Hepatocyte (in vitro differentiated cells): ENCODE measurements at regions not wholly inside any gene's neighbourhood (a gene's known extent, or its start where the extent isn't known, plus 50 kb on each side); places are given as distances from the start of the nearest gene placed in this dataset.
"Not testable (repeated sequence)": the region's sequence is repeated elsewhere in the genome, so short reads cannot be mapped to it uniquely, and the experiment has no call there.

ENCODE experiments used
- DNase-seq: peaks from one replicate; pipeline ENCODE4 v3.0.0-alpha.2; 2016; ENCODE audit warnings: low spot score
- H2AFZ ChIP-seq: fragments of 200-600 bp; sonication (generic); 2 replicates; pipeline ENCODE4 v1.6.0; 2016; ENCODE audit warnings: antibody characterized with exemption, mild to moderate bottlenecking
- H3K27ac ChIP-seq: fragments of 200-600 bp; sonication (generic); 2 replicates; pipeline ENCODE4 v1.5.1; 2016; ENCODE audit warnings: mild to moderate bottlenecking
- H3K27me3 ChIP-seq: fragments of 200-600 bp; sonication (generic); 2 replicates; pipeline ENCODE4 v1.6.1; 2016
- H3K36me3 ChIP-seq: fragments of 200-600 bp; sonication (generic); replicated peaks from 2 replicates; pipeline ENCODE4 v1.5.1; 2016; ENCODE audit warnings: low read depth; ENCODE audit not compliant: insufficient read depth
- H3K4me1 ChIP-seq: fragments of 200-600 bp; sonication (generic); 2 replicates; pipeline ENCODE4 v1.5.1; 2016; ENCODE audit warnings: mild to moderate bottlenecking, moderate library complexity; ENCODE audit not compliant: insufficient read depth
- H3K4me2 ChIP-seq: fragments of 200-600 bp; sonication (generic); 2 replicates; pipeline ENCODE4 v1.6.0; 2016
- H3K4me3 ChIP-seq: fragments of 200-600 bp; sonication (generic); 2 replicates; pipeline ENCODE4 v1.5.1; 2016; ENCODE audit warnings: mild to moderate bottlenecking
- H3K79me2 ChIP-seq: fragments of 200-600 bp; sonication (generic); 2 replicates; pipeline ENCODE4 v1.6.0; 2017; ENCODE audit warnings: mild to moderate bottlenecking
- H3K9me2 ChIP-seq: fragments of 200-600 bp; sonication (generic); replicated peaks from 2 replicates; pipeline ENCODE4 v1.6.0; 2017; ENCODE audit warnings: mild to moderate bottlenecking; ENCODE audit not compliant: insufficient read depth
- H3K9me3 ChIP-seq: fragments of 200-600 bp; sonication (generic); 2 replicates; pipeline ENCODE4 v1.5.1; 2016; ENCODE audit warnings: low read depth, mild to moderate bottlenecking
- H4K20me1 ChIP-seq: fragments of 200-600 bp; sonication (generic); 2 replicates; pipeline ENCODE4 v1.6.0; 2016; ENCODE audit warnings: mild to moderate bottlenecking; ENCODE audit not compliant: insufficient read depth, poor library complexity, severe bottlenecking
- EZH2 ChIP-seq: fragments of 200-600 bp; sonication (generic); IDR thresholded peaks from 2 replicates; pipeline ENCODE4 v1.6.1; 2016; ENCODE audit warnings: antibody characterized with exemption, mild to moderate bottlenecking, borderline replicate concordance
- EZH2phosphoT487 ChIP-seq: fragments of 200-600 bp; sonication (generic); IDR thresholded peaks from one replicate; pipeline ENCODE4 v1.6.1; 2018; ENCODE audit warnings: antibody characterized with exemption, mild to moderate bottlenecking, low read depth, moderate library complexity; ENCODE audit not compliant: unreplicated experiment, severe bottlenecking
- WGBS: methylation state at CpG from one replicate; pipeline ENCODE4 v1.1.6; 2016; ENCODE audit warnings: low lambda C conversion rate; ENCODE audit errors: missing lambda C conversion rate; 5-methylcytosine and 5-hydroxymethylcytosine counted together
- TF ChIP-seq, protein P1 (sequence below): fragments of 200-600 bp; sonication (generic); IDR thresholded peaks from 2 replicates; pipeline ENCODE4 v1.5.1; 2016; ENCODE audit warnings: antibody characterized with exemption, mild to moderate bottlenecking; ENCODE audit not compliant: poor library complexity

DNA sequence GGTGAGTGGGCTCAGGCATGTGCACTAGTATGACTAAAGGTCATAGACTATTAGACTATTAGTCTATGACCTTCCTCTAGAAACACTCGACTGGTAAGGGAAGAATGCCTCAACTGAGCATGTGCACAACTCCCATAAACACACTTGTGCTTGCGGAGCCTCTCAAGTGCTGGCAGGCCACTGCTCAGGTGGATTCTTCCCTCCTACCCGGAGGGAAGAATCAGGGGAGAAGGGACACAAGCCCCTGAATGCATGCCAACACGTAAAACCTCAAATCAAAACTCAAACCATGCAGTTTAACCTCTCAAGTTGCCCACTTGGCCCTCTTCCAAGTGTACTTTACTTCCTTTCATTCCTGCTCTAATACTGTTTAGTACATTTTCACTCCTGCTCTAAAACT, 287.6 kb upstream of the SGCG start:
- no peak overlapping the region for H3K4me2 ChIP-seq
- no peak overlapping the region for H3K4me3 ChIP-seq
- H3K27ac ChIP-seq: no peak overlapping the region
- H3K9me2 ChIP-seq: no peaks in the 10 kb centered on the region
- WGBS: 58% methylated on average over 4 of the region's 4 CpGs
- TF ChIP-seq EZH2phosphoT487 (no peak), EZH2 (no peak)
- TF ChIP-seq, protein P1, sequence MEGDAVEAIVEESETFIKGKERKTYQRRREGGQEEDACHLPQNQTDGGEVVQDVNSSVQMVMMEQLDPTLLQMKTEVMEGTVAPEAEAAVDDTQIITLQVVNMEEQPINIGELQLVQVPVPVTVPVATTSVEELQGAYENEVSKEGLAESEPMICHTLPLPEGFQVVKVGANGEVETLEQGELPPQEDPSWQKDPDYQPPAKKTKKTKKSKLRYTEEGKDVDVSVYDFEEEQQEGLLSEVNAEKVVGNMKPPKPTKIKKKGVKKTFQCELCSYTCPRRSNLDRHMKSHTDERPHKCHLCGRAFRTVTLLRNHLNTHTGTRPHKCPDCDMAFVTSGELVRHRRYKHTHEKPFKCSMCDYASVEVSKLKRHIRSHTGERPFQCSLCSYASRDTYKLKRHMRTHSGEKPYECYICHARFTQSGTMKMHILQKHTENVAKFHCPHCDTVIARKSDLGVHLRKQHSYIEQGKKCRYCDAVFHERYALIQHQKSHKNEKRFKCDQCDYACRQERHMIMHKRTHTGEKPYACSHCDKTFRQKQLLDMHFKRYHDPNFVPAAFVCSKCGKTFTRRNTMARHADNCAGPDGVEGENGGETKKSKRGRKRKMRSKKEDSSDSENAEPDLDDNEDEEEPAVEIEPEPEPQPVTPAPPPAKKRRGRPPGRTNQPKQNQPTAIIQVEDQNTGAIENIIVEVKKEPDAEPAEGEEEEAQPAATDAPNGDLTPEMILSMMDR: no peak
- peaks cover 6% of the 10 kb centered on the region for H3K4me1 ChIP-seq
- no peaks in the 10 kb centered on the region for H3K36me3 ChIP-seq
- H3K79me2 ChIP-seq: no peaks in the 10 kb centered on the region
- no peaks in the 10 kb centered on the region for H3K27me3 ChIP-seq
- H2AFZ ChIP-seq: no peak overlapping the region
- DNase-seq: no peak
- no peaks in the 10 kb centered on the region for H3K9me3 ChIP-seq
- H4K20me1 ChIP-seq: no peaks in the 10 kb centered on the region

DNA sequence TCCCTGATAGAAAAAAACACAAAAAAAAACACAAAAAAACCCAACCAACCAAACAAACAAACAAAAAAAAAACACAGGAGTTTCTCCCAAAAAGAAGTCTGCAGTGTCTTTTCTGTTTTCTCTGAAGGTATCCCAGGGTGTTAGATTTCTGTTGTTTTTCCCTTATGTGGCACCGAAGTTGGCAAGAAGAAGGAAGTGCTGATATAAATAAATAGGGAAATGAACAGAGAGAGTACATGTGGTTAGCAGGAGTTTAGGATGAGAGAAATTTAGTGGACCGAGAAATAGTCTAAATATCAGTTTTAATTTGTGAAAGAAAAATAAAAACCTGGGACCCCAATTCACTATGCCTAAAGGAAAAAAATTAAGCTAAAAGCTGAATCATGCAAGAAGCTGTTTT, 287.0 kb upstream of the SGCG start:
- H3K27ac ChIP-seq: no peak overlapping the region
- no peak for DNase-seq
- no peak overlapping the region for H2AFZ ChIP-seq
- no peaks in the 10 kb centered on the region for H4K20me1 ChIP-seq
- no peaks in the 10 kb centered on the region for H3K79me2 ChIP-seq
- no peak overlapping the region for H3K4me3 ChIP-seq
- TF ChIP-seq EZH2phosphoT487: no peak
- TF ChIP-seq EZH2: no peak
- TF ChIP-seq, protein P1: no peak
- H3K4me1 ChIP-seq: peaks cover 6% of the 10 kb centered on the region
- H3K4me2 ChIP-seq: no peak overlapping the region
- H3K36me3 ChIP-seq: no peaks in the 10 kb centered on the region
- no peaks in the 10 kb centered on the region for H3K9me2 ChIP-seq
- 89% methylated on average over 2 of the region's 2 CpGs for WGBS
- H3K9me3 ChIP-seq: no peaks in the 10 kb centered on the region
- H3K27me3 ChIP-seq: no peaks in the 10 kb centered on the region

DNA sequence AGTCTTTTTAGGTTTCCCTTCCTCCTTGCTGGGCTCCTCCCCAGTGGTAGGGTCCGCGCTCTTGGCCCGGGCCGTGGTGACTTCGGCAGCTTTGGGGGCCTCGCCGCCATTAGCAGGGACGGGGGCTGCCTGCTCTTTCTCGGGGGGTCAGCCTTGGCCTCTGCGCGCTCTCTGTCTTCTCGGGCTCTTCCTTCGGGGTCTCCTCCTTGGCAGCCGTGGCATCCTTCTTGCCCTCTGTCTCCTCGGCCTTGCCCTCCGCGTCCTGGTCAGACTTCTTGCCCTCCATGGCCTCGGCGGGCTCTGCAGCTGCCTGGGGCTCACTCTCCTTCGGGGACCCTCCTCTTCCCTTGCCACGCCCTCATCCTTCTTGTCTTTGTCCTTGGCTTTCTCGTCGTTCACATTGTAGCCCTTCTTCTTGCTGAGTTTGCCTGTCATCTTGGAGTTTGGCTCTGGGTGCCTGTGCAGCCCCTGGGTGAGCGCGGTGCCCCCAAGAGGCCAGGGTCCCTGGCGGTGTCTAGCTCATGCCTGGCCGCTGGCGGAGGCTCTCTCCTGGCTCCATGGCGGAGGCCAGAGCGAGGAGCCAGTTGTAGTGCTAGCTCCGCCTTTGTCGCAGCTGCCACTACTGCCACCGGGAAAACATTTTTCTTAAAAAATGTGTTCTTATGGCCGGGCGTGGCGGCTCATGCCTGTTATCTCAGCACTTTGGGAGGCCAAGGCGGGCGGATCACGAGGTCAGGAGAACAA, 283.0 kb upstream of the SGCG start:
- Histone ChIP-seq H3K79me2 (no peaks in the 10 kb centered on the region), H3K9me2 (no peaks in the 10 kb centered on the region), H3K4me2 (no peak overlapping the region), H3K4me3 (no peak overlapping the region), H3K36me3 (no peaks in the 10 kb centered on the region), H3K9me3 (no peaks in the 10 kb centered on the region), H3K4me1 (peaks cover 6% of the 10 kb centered on the region), H4K20me1 (no peaks in the 10 kb centered on the region), H3K27me3 (no peaks in the 10 kb centered on the region), H3K27ac (no peak overlapping the region), H2AFZ (no peak overlapping the region)
- DNase-seq: no peak
- no peak for TF ChIP-seq EZH2phosphoT487
- no peak for TF ChIP-seq EZH2
- TF ChIP-seq, protein P1: no peak
- WGBS: 96% methylated on average over 38 of the region's 39 CpGs

DNA sequence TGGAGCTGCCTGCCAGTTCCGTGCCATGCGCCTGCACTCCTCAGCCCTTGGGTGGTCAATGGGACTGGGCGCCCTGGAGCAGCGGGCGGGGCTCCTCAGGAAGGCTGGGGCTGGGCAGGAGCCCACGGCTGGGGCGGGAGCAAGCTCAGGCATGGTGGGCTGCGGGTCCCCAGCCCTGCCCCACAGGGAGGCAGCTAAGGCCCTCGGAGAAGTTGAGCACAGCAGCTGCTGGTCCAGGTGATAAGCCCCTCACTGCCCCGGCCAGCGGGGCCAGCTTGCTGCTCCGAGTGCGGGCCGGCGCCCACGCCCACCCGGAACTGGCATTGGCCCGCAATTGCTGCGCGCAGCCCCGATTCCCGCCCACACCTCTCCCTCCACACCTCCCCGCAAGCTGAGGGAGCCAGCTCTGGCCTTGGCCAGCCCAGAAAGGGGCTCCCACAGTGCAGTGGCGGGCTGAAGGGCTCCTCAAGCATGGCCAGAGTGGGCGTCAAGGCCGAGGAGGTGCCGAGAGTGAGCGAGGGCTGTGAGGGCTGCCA, 280.3 kb upstream of the SGCG start:
- H3K9me3 ChIP-seq, H3K36me3 ChIP-seq, H3K27ac ChIP-seq, H3K4me3 ChIP-seq, H3K4me2 ChIP-seq, H3K4me1 ChIP-seq, H2AFZ ChIP-seq, H3K27me3 ChIP-seq, H3K79me2 ChIP-seq, H3K9me2 ChIP-seq, DNase-seq, H4K20me1 ChIP-seq: not testable (repeated sequence)
- WGBS: 92% methylated on average over 23 of the region's 28 CpGs
